MM.1S (cell line): ENCODE measurements at regions not wholly inside any gene's neighbourhood (a gene's known extent, or its start where the extent isn't known, plus 50 kb on each side); places are given as distances from the start of the nearest gene placed in this dataset.

Experiments used
- CTCF ChIP-seq: fragments of 300-600 bp; sonication (generic); IDR thresholded peaks from 2 replicates; pipeline ENCODE4 v1.5.1; 2016; ENCODE audit warnings: antibody characterized with exemption, low read length, mixed read lengths
- EZH2 ChIP-seq: fragments of 300-600 bp; sonication (generic); optimal IDR thresholded peaks from 2 replicates; pipeline ENCODE3; 2017; ENCODE audit warnings: low read depth, mild to moderate bottlenecking, antibody characterized with exemption, low read length, mixed read lengths
- EZH2phosphoT487 ChIP-seq: fragments of 300-600 bp; sonication (generic); IDR thresholded peaks from 2 replicates; pipeline ENCODE4 v1.6.1; 2018; ENCODE audit warnings: antibody characterized with exemption, low read length

GRCh38 chr10:78508955-78509748, 475.5 kb downstream of the RPS24 start:
- no peak for TF ChIP-seq CTCF
- TF ChIP-seq EZH2 = no peak
- TF ChIP-seq EZH2phosphoT487 = no peak
